ENCODE measurements at regions not wholly inside any gene's neighbourhood (a gene's known extent, or its start where the extent isn't known, plus 50 kb on each side); places are given as distances from the start of the nearest gene placed in this dataset.

DNA sequence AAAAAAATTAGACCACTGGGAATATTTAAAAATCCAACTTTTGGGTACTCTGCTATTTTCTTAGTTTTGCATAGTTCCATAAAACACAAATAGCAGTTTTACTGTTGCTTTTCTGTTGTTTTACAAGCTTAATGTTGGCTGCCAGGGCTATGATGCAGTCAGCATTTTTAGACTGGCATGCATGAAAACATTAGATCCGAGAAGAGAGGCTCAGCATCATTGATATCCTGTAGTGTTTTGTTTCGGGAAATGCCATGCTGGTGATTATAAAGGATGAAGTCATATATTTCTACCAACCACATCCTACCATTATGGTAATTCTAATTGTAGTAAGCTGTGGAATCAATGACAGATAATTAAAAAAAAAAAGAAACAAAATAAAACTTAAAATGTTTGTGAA is 104.6 kb downstream of the MBL2 start:
- Histone ChIP-seq H4K20me1 (ENCODE audit: insufficient read depth) (no peaks in the 10 kb centered on the region), H3K4me2 (ENCODE audit: low read length) (no peak overlapping the region), H3K4me1 (ENCODE audit: control insufficient read depth in 1 of 2, insufficient read depth in 2 of 2, low read length in 2 of 2) (no peaks in the 10 kb centered on the region), H3K9me2 (ENCODE audit: insufficient read depth) (no peaks in the 10 kb centered on the region), H2AFZ (ENCODE audit: low read depth, low read length, poor library complexity, severe bottlenecking) (no peak overlapping the region), H3K27me3 (ENCODE audit: insufficient read depth, low read length) (no peaks in the 10 kb centered on the region), H3K79me2 (ENCODE audit: insufficient read depth, low read length) (no peaks in the 10 kb centered on the region), H3K36me3 (ENCODE audit: control insufficient read depth in 1 of 2, insufficient read depth in 2 of 2, low read length in 2 of 2) (no peaks in the 10 kb centered on the region), H3K9ac (ENCODE audit: low read length) (no peak overlapping the region), H3K4me3 (replicated peaks in 1 of 2; ENCODE audit: low read depth in 1 of 2, low read length in 2 of 2) (no peak overlapping the region), H3K27ac (ENCODE audit: low read depth, low read length) (no peak overlapping the region), H3K9me3 (ENCODE audit: control insufficient read depth in 1 of 2, insufficient read depth in 1 of 2, low read depth in 1 of 2, low read length in 2 of 2) (no peaks in the 10 kb centered on the region)
- no peak for DNase-seq (ENCODE audit: low read depth, low spot score)
- TF ChIP-seq ZNF274 (IDR thresholded peaks at IDR 0.05; ENCODE audit: low read depth, low read length) = no peak
- TF ChIP-seq, protein P1, sequence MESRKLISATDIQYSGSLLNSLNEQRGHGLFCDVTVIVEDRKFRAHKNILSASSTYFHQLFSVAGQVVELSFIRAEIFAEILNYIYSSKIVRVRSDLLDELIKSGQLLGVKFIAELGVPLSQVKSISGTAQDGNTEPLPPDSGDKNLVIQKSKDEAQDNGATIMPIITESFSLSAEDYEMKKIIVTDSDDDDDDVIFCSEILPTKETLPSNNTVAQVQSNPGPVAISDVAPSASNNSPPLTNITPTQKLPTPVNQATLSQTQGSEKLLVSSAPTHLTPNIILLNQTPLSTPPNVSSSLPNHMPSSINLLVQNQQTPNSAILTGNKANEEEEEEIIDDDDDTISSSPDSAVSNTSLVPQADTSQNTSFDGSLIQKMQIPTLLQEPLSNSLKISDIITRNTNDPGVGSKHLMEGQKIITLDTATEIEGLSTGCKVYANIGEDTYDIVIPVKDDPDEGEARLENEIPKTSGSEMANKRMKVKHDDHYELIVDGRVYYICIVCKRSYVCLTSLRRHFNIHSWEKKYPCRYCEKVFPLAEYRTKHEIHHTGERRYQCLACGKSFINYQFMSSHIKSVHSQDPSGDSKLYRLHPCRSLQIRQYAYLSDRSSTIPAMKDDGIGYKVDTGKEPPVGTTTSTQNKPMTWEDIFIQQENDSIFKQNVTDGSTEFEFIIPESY (IDR thresholded peaks at IDR 0.05; ENCODE audit: extremely low read depth, insufficient replicate concordance, low read length) = no peak
- no peak for TF ChIP-seq ZFX (IDR thresholded peaks at IDR 0.05)
- TF ChIP-seq EZH2phosphoT487 (IDR thresholded peaks at IDR 0.05; ENCODE audit: borderline replicate concordance) = no peak
- no peak for TF ChIP-seq CEBPB (IDR thresholded peaks at IDR 0.05; ENCODE audit: low read depth)
- TF ChIP-seq FOSL1 (IDR thresholded peaks at IDR 0.05; ENCODE audit: low read depth) = no peak
- TF ChIP-seq EGR1 (IDR thresholded peaks at IDR 0.05; ENCODE audit: low read depth) = no peak
- TF ChIP-seq SP1 (IDR thresholded peaks at IDR 0.05; ENCODE audit: low read depth) = no peak
- no peak for TF ChIP-seq POLR2A (IDR thresholded peaks at IDR 0.05; ENCODE audit: borderline replicate concordance, extremely low read depth, insufficient read depth, insufficient read length)
- no peak for TF ChIP-seq JUND (IDR thresholded peaks at IDR 0.05)
- no peak for TF ChIP-seq CTCF (IDR thresholded peaks at IDR 0.05 in 2 of 3, conservative IDR thresholded peaks at IDR 0.05 in 1 of 3; ENCODE audit: borderline replicate concordance in 1 of 3, insufficient read depth in 1 of 3, low read depth in 2 of 3, low read length in 2 of 3)
- TF ChIP-seq EZH2 (IDR thresholded peaks at IDR 0.05) = no peak
- TF ChIP-seq, protein P2, sequence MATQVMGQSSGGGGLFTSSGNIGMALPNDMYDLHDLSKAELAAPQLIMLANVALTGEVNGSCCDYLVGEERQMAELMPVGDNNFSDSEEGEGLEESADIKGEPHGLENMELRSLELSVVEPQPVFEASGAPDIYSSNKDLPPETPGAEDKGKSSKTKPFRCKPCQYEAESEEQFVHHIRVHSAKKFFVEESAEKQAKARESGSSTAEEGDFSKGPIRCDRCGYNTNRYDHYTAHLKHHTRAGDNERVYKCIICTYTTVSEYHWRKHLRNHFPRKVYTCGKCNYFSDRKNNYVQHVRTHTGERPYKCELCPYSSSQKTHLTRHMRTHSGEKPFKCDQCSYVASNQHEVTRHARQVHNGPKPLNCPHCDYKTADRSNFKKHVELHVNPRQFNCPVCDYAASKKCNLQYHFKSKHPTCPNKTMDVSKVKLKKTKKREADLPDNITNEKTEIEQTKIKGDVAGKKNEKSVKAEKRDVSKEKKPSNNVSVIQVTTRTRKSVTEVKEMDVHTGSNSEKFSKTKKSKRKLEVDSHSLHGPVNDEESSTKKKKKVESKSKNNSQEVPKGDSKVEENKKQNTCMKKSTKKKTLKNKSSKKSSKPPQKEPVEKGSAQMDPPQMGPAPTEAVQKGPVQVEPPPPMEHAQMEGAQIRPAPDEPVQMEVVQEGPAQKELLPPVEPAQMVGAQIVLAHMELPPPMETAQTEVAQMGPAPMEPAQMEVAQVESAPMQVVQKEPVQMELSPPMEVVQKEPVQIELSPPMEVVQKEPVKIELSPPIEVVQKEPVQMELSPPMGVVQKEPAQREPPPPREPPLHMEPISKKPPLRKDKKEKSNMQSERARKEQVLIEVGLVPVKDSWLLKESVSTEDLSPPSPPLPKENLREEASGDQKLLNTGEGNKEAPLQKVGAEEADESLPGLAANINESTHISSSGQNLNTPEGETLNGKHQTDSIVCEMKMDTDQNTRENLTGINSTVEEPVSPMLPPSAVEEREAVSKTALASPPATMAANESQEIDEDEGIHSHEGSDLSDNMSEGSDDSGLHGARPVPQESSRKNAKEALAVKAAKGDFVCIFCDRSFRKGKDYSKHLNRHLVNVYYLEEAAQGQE (IDR thresholded peaks at IDR 0.05; ENCODE audit: low read depth) = no peak
- no peak for ATAC-seq
- CTCF ChIA-PET = no interaction called here
- RAD21 ChIA-PET (ENCODE audit: low non-redundant PET in 1 of 2, low total read pairs in 2 of 2, uncharacterized antibody in 2 of 2, unreplicated experiment in 2 of 2) = no interaction called here
- BruUV-seq (replicated peaks) = no TSS peak
- POLR2A ChIA-PET = no interaction called here
- intact Hi-C loops (cut with micrococcal nuclease) = no loop called here

All from HCT116 (cell line).